ENCODE measurements at regions not wholly inside any gene's neighbourhood (a gene's known extent, or its start where the extent isn't known, plus 50 kb on each side); places are given as distances from the start of the nearest gene placed in this dataset.

DNA sequence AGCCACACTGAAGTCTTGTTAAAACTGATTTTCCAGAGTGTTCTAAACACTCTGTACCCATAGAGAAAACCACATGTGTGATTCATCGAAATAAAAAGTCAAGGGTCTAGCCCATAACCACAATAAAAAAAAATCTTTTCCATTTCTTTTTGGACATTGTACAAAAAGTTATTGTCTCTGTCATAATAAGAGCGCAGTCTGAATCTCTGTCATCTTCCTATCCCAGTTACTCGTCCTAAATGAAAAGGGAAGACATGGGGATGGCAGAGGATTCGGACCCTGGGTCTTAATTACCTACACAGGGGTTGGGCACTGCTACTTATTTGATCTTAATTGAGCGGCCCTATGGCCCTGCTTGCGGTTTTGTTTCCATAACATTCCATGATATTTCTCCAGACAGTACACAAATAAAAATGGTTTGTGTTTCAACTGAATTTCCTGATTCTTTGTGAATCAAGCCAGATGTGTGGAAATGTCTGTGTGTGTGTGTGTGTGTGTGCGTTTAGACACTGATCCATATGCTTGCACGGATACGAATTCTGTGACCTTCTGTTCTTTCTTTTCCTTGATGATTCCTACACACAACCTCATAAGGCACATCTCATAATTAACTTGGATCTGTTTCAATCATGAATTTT is 133.4 kb upstream of the SPATS2L start:
- H3K27ac ChIP-seq = no peak overlapping the region
- peaks cover 0 to 2% (median 0%) of the 10 kb centered on the region in 7 donors for H3K27me3 ChIP-seq (replicated peaks in 1 of 7)
- 87 to 92% (median 91%) methylated on average over 9 of the region's 9 CpGs for WGBS, 5 donors
- no peaks in the 10 kb centered on the region for H3K4me1 ChIP-seq
- H3K36me3 ChIP-seq = no peaks in the 10 kb centered on the region
- intact Hi-C loops (cut with DNase I; ENCODE audit: low total_unique reads) = no loop called here
- peaks cover 0 to 7% (median 0%) of the 10 kb centered on the region in 8 donors for H3K9me3 ChIP-seq
- H3K4me3 ChIP-seq = no peak overlapping the region
- DNase-seq = no peak
- TF ChIP-seq POLR2AphosphoS5 (IDR thresholded peaks at IDR 0.05) = no peak
- TF ChIP-seq POLR2A (IDR thresholded peaks at IDR 0.05) = no peak
- TF ChIP-seq, protein P1, sequence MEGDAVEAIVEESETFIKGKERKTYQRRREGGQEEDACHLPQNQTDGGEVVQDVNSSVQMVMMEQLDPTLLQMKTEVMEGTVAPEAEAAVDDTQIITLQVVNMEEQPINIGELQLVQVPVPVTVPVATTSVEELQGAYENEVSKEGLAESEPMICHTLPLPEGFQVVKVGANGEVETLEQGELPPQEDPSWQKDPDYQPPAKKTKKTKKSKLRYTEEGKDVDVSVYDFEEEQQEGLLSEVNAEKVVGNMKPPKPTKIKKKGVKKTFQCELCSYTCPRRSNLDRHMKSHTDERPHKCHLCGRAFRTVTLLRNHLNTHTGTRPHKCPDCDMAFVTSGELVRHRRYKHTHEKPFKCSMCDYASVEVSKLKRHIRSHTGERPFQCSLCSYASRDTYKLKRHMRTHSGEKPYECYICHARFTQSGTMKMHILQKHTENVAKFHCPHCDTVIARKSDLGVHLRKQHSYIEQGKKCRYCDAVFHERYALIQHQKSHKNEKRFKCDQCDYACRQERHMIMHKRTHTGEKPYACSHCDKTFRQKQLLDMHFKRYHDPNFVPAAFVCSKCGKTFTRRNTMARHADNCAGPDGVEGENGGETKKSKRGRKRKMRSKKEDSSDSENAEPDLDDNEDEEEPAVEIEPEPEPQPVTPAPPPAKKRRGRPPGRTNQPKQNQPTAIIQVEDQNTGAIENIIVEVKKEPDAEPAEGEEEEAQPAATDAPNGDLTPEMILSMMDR (IDR thresholded peaks at IDR 0.05 in 8 of 11, conservative IDR thresholded peaks at IDR 0.05 in 3 of 11) = no peak

DNA sequence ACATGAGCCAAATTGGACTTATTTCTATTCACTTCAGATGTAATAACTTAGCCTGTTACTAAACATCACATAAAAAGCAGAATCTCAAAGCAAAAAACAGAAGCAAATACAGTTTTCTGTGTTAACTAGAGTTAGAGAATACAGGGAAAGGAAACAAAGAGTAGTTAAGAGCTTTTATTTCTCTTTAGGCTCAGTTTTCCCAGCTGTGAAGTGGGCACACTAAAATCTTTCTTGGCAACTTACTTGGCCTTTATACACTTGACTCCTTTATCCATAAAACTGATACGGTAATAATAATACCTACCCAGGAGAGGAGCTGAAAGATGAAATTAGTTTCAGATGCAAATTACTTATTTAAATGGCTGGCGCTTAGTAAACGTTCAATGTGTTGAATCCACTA is 132.8 kb upstream of the SPATS2L start:
- H3K36me3 ChIP-seq = no peaks in the 10 kb centered on the region
- no peaks in the 10 kb centered on the region for H3K4me1 ChIP-seq
- TF ChIP-seq POLR2A (IDR thresholded peaks at IDR 0.05) = no peak
- no peak for TF ChIP-seq POLR2AphosphoS5 (IDR thresholded peaks at IDR 0.05)
- TF ChIP-seq, protein P1 (IDR thresholded peaks at IDR 0.05 in 8 of 11, conservative IDR thresholded peaks at IDR 0.05 in 3 of 11) = no peak
- H3K27me3 ChIP-seq (replicated peaks in 1 of 7) = peaks cover 0 to 8% (median 0%) of the 10 kb centered on the region in 7 donors
- DNase-seq = no peak
- 87 to 99% (median 94%) methylated on average over 3 of the region's 3 CpGs for WGBS, 5 donors
- H3K9me3 ChIP-seq = peaks cover 0 to 7% (median 0%) of the 10 kb centered on the region in 8 donors
- H3K4me3 ChIP-seq = no peak overlapping the region
- intact Hi-C loops (cut with DNase I; ENCODE audit: low total_unique reads) = no loop called here
- no peak overlapping the region for H3K27ac ChIP-seq

DNA sequence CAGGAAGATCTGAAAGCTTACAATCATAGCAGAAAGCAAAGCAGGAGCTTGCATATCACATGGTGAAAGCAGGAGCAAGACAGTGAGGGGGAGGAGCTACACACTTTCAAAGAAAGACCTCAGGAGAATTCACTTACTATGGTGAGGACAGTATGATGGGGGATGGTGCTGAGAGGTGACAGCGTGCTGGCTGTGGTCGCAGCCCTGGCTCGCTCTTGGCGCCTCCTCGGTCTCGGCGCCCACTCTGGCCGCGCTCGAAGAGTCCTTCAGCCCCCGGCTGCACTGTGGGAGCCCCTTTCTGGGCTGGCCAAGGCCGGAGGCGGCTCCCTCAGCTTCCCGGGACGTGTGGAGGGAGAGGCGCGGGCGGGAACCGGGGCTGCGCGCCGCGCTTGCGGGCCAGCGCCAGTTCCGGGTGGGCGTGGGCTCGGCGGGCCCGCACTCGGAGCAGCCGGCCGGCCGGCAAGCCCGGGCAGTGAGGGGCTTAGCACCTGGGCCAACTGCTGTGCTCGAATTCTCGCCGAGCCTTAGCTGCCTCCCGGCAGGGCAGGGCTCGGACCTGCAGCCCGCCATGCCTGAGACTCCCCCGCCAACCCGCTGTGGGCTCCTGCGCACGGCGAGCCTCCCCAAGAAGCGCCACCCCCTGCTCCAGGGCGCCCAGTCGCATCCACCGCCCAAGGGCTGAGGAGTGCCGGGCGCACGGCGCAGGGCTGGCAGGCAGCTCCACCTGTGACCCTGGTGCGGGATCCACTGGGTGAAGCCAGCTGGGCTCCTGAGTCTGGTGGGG is 131.9 kb upstream of the SPATS2L start:
- no peak overlapping the region for H3K27ac ChIP-seq
- no peaks in the 10 kb centered on the region for H3K36me3 ChIP-seq
- peaks cover 0 to 10% (median 0%) of the 10 kb centered on the region in 7 donors for H3K27me3 ChIP-seq (replicated peaks in 1 of 7)
- no peak overlapping the region for H3K4me3 ChIP-seq
- intact Hi-C loops (cut with DNase I; ENCODE audit: low total_unique reads) = no loop called here
- no peak for TF ChIP-seq POLR2AphosphoS5 (IDR thresholded peaks at IDR 0.05)
- TF ChIP-seq, protein P1 (IDR thresholded peaks at IDR 0.05 in 8 of 11, conservative IDR thresholded peaks at IDR 0.05 in 3 of 11) = no peak
- no peak for TF ChIP-seq POLR2A (IDR thresholded peaks at IDR 0.05)
- H3K9me3 ChIP-seq = peaks cover 0 to 7% (median 0%) of the 10 kb centered on the region in 8 donors
- DNase-seq = no peak
- H3K4me1 ChIP-seq = no peaks in the 10 kb centered on the region
- 94 to 97% (median 96%) methylated on average over 23 to 55 of the region's 55 CpGs for WGBS, 5 donors

Measured in spleen (tissue), 11 donors.